Esophagus squamous epithelium (tissue), 4 donors: ENCODE measurements at regions not wholly inside any gene's neighbourhood (a gene's known extent, or its start where the extent isn't known, plus 50 kb on each side); places are given as distances from the start of the nearest gene placed in this dataset.

Experiments
- POLR2A ChIP-seq, 4 donors: fragments of 450-650 bp; IDR thresholded peaks; one replicate each; pipeline ENCODE4 v1.6.1; 2017; ENCODE audit warnings: antibody characterized with exemption in 4 of 4, mild to moderate bottlenecking in 4 of 4, moderate library complexity in 3 of 4
- TF ChIP-seq, protein P1 (sequence below), 6 experiments: fragments of 450-650 bp in 4 of 6; fragments of 200-600 bp in 2 of 6; sonication (generic) in 2 of 6; IDR thresholded peaks; one replicate each; pipeline ENCODE4 v1.5.1; 2016 to 2019; ENCODE audit warnings: antibody characterized with exemption in 6 of 6, mild to moderate bottlenecking in 4 of 6, moderate library complexity in 4 of 6

DNA sequence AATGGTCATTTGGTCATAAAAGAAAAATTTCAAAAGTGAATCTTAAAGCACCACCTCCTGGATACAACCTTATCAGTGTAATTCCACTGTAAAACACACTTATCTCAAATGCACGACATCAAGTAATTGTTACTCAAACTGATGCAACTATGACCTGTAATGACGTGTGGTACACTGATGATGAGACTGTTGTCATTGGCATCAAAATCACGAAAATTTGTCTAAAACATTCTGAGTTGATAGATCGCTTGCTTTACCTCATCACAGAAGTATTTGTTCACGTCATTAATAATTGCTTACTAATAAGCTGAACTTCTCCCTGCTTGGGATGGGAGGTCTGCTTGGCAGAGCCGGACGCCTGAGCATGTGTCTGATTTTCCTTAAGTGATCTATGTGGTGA, 221.8 kb upstream of the KLF6 start:
- TF ChIP-seq, protein P1, sequence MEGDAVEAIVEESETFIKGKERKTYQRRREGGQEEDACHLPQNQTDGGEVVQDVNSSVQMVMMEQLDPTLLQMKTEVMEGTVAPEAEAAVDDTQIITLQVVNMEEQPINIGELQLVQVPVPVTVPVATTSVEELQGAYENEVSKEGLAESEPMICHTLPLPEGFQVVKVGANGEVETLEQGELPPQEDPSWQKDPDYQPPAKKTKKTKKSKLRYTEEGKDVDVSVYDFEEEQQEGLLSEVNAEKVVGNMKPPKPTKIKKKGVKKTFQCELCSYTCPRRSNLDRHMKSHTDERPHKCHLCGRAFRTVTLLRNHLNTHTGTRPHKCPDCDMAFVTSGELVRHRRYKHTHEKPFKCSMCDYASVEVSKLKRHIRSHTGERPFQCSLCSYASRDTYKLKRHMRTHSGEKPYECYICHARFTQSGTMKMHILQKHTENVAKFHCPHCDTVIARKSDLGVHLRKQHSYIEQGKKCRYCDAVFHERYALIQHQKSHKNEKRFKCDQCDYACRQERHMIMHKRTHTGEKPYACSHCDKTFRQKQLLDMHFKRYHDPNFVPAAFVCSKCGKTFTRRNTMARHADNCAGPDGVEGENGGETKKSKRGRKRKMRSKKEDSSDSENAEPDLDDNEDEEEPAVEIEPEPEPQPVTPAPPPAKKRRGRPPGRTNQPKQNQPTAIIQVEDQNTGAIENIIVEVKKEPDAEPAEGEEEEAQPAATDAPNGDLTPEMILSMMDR (IDR thresholded peaks at IDR 0.05), result no peak
- TF ChIP-seq POLR2A (IDR thresholded peaks at IDR 0.05), result no peak
